ENCODE measurements at regions not wholly inside any gene's neighbourhood (a gene's known extent, or its start where the extent isn't known, plus 50 kb on each side); places are given as distances from the start of the nearest gene placed in this dataset.

DNA sequence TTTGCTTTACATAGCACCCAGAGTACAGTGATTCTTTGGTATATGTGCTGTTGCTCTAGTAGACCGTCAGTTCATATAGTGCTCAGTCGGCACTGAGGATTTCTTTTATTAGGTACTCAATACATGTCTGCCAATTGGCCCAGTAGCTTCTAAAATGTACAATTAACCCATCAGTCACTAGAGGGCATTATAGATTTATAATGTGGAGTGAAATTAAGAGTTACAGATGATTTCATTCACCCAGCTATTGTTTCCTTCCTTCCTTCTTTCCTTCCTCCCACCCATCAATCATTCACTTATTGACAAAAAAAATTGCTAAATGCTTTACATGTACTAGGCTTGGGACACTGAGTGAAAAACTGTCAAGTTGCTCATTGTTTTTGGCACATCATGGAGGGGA lies 263.6 kb upstream of the USP24 start:
- TF ChIP-seq, protein P1, sequence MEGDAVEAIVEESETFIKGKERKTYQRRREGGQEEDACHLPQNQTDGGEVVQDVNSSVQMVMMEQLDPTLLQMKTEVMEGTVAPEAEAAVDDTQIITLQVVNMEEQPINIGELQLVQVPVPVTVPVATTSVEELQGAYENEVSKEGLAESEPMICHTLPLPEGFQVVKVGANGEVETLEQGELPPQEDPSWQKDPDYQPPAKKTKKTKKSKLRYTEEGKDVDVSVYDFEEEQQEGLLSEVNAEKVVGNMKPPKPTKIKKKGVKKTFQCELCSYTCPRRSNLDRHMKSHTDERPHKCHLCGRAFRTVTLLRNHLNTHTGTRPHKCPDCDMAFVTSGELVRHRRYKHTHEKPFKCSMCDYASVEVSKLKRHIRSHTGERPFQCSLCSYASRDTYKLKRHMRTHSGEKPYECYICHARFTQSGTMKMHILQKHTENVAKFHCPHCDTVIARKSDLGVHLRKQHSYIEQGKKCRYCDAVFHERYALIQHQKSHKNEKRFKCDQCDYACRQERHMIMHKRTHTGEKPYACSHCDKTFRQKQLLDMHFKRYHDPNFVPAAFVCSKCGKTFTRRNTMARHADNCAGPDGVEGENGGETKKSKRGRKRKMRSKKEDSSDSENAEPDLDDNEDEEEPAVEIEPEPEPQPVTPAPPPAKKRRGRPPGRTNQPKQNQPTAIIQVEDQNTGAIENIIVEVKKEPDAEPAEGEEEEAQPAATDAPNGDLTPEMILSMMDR (conservative IDR thresholded peaks at IDR 0.05): peak; percentile 54
- TF ChIP-seq EZH2 (IDR thresholded peaks at IDR 0.05; ENCODE audit: low read depth): no peak
